OCI-M1 (cell line): ENCODE measurements at regions not wholly inside any gene's neighbourhood (a gene's known extent, or its start where the extent isn't known, plus 50 kb on each side); places are given as distances from the start of the nearest gene placed in this dataset.

Experiments
- DNase-seq: peaks from one replicate; lab custom pipeline; 2025; lab: John Stamatoyannopoulos, UW

DNA sequence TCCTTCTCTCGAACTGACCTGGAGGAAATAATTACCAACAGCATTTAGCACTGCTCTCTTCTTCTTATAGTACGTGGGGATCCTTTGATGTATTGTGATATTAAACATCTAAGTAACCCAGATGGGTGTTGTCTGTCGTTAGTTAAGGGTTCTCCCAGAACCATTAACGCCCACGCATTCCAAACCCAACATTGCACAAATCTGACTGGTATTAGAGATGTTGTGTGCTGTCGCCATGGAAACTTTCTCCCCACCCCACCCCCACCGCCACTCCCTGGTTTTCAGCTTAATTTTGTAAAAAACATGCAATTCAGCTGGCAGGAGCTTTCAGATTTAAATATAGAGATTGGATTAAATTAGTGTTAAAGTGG is 1495.2 kb downstream of the TBC1D22A start:
- DNase-seq, result no peak

DNA sequence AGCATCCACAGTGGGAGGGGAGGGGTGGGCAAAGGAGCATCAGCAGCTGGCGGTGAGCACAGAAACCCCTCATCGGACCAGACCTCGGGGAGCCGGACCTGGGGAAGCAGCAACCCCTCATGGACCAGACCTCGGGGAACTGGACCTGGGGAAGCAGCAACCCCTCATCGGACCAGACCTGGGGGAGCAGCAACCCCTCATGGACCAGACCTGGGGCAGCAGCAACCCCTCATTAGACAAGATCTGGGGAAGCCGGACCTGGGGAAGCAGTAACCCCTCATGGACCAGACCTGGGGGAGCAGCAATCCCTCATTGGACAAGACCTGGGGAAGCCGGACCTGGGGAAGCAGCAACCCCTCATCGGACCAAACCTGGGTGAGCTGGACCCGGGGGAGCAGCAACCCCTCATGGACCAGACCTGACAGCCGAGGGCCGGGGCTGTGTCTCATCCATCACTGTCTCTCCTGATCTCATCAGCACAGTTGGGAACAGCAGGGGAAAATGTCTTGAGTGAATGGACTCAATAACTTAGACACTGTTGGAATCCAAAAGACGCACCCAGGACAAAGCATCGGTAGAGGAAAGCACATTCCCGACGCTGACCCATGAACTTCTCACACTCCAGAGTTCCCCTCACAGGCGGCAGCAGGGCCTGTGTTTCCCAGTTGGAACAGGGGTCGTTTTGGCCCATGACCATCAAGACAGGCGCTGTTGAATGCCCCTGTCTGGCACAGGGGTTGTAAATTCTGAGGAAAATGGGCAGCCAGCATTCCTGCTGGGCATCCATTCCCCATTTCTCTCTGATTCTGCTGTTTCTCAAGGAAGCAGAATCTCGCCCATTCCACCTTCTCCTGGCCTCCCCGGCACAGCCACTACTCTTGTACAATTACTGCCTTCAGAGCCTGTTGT is 1494.6 kb downstream of the TBC1D22A start:
- no peak for DNase-seq

DNA sequence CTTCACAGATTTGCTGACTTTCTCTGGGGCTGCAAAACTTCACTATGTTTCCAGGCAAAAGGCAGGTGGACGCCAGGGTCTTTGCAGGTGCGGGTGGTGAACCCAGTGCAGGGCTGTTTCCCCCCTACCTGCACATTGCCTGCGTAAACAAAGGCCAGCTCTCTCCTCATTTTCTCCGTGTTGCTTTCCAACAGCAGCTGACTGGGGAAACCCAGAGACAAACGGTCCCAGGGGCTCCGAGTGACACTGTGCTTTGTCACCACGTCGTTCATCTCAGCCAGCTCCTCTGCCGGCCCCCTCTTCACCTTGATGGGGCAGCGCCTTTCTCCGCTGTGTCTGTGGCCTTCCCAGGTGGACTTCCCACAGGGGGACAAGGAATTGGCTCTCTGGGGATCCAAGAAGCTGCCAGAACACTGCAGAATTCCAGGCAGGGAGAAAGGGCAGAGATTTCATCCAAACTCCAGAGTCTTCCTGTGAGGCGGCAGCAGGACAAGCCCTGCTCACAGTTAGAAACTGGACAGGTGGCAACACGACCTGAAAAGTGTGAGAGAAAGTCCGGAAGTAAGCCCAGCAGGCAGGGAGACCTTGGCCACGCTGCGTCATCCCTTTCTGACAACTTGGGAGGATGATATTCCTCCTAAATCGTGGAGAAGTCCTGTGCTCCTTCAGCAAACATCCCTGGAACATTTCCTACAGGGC is 1493.7 kb downstream of the TBC1D22A start:
- no peak for DNase-seq

DNA sequence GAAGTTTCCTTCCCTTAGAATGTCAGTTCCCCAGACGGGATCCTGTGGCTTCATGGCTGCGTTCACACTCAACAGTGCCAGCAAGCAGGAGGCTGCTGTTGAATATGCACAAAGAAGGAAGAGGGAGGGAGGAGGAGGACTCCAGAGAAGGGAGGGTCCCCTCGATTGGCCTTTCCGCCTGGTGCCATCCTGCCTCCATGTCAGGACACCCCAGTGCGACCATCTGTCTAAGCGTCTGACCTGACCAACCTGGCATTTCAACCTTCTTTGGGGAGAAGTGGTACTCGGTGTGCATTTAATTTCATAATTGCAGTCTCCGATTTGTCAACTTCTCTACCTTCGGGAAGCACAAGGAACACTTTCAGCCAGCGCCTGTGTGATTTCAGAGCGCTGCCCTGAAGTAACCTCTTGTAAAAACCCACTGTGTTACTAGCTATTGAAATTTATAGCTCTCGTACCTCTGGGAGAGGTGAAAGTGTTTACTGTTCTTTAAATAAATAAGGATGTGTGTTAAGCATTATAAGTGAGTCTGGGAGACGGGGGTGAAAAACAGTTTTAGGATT is 1491.9 kb downstream of the TBC1D22A start:
- no peak for DNase-seq

DNA sequence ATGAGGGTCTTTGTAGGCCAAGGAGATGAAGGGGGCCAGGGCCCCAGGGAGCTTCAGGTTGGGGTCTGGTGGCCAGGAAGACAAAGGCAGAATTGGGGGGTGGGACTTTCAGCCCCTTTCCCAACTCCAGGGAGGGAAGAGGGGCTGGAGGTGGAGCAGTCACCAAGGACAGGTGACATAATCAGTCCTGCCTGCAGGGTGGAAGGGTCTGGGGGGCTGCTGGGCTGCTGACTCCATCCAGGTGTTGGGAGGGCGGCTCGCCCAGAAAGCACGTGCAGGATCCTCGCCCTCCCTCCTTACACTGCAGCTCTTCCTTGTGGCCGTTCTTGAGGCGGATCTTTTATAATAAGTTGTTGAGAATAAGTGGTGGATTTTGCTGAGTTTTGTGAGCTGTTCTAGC is 1491.1 kb downstream of the TBC1D22A start:
- DNase-seq, result no peak

DNA sequence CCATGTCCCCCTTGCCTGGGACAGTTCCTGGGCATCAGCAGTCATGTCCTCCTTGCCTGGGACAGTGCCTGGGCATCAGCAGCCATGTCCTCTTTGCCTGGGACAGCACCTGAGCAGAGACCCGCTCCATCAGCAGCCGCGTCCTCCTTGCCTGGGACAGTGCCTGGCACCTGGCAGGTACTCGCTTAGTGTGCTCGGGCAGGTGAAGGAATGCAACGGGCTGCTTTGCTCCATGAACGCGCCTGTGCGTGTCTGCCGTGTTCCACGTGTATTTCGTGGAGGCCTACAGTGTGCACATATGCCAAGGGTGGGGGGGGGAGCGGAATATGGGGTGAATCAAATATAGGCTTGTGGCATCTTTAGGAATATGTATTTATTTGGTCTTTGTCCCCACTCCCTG is 1490.7 kb downstream of the TBC1D22A start:
- DNase-seq, result no peak

DNA sequence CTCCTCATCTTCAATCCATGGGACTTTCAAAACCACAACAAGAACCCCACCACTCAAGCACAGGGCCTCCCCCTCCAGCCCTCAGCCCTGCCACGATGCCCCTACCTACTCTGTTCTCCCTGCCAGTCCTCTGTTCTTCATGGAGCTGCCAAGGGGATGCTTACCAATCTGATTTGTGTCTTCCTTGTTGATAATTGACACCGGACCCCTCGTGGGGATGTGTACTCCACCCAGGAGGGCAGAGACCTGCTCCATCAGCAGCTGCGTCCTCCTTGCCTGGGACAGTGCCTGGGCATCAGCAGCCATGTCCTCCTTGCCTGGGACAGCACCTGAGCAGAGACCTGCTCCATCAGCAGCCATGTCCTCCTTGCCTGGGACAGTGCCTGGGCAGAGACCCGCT is 1489.2 kb downstream of the TBC1D22A start:
- DNase-seq, result no peak

DNA sequence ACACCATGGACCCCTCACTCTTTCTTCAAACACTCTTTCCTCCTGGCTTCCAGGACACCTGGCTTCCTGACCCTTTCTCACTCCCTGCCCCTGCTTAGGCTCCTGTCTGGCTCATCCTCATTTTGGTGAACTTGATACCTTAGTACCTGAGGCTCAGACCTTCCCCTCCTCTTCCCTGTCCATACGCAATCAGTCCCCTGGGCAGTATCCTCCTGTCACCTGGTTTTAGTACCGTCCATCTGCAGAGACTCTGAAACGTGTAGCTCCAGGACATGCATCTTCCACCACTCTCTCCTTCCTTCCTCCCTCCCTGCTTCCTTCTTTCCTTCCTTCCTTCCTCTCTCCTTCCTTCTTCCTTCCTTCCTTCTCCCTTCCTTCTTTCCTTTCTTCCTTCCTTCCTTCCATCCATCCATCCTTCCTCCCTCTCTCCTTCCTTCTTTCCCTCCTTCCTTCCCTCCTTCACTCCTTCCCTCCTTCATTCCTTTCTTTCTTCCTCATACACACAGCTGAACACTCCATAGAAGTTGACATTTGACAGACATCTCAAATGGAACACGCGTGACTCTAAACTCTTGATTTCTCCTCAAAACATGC is 1488.6 kb downstream of the TBC1D22A start:
- no peak for DNase-seq

DNA sequence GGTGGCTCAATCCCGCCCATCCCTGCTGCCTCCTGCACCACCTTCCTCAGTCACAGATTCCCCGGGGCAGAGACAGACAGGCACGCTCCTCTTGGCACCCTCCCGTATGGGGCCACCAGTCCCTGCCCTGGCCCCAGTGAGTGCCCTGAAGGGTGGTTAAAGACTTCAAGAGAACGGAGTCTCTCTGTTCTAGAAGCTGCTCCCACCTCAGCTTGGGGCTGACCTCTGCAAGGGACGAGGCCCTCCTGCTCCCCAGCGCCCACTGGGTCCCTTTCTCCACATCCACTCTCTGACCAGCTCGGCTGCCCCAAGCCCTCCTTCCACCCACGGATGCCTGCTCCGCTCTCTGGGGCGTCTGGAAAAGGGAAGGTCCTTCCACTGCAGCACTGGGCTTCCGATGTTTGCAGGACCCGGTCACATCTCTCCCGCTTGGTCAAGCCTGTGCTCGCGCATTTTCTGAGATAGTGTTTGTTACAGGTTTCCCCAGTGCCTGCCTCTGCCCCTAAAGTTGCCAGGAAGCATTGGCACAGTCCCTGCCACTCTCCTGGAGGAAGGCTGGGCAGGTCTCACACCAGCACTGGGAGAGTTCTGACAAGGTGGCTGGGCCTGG is 1487.9 kb downstream of the TBC1D22A start:
- no peak for DNase-seq

DNA sequence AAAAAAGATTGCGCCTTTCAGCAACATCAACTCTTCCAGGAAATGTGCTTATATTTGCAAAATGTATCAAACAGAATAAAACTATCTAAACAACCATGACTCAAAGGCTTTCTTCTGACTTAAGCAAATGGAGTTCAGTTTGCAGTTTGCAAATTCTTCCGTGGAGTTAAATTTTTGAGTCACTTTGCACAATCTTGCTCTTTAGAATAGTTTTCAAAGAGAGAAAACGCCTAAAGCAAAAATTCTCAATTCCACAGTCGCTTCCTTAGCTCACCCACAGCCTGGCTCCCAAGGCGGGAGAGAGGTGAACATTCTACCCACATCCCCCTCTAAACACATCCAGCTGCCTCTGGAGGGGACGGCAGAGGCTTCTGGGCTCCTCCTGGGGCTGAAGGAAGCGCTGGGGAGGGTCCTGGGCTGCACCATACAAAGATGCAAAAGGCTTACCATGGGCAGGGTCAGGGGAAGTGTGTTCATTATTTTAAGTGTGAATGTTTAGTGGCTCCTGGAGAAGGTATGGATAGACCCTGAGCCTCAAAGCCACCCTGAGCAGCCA is 1487.3 kb downstream of the TBC1D22A start:
- DNase-seq, result no peak

DNA sequence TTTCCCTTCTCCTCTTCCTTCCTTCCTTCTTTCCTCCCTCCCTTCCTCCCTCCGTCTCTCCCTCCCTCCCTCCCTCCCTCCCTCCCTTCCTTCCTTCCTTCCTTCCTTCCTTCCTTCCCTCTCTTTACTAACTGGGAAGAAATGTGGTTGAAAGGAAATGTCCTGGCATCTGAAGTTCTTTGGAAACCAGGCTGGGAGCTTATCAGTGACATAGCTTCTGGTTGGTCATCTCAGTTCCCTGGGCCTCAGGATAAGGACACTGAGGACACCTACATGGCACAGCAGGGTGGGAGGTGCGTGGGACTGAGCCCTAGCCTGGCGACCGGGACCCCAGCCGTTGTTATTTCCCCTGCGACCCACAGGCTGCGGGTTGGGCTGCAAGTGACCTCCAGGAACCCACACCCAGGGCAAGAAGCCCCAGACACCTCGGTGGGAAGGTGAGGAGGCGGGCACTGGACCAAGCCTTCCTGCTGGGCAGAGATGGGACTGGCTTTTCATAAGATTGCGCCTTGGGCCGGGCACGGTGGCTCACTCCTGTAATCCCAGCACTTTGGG is 1486.5 kb downstream of the TBC1D22A start:
- no peak for DNase-seq

DNA sequence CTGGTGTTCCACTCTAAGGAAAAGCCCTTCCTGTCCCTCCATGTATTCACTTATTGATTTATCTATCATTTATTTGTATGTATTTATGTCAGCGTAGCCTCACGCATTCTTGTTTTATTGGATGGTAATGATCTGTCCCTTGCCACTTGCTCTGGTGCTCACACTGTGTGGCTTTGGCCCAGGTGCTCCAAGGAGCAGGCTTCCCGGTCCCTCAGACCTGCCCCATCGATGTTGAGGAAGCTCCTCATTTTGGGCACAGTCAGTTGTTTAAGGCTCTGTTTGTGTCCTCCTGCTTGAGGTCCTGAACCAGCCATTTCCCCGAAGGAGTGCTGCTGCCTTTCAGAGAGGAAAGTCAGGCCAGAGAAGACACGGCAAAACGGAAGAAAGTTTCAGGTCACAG is 1485.4 kb downstream of the TBC1D22A start:
- no peak for DNase-seq

DNA sequence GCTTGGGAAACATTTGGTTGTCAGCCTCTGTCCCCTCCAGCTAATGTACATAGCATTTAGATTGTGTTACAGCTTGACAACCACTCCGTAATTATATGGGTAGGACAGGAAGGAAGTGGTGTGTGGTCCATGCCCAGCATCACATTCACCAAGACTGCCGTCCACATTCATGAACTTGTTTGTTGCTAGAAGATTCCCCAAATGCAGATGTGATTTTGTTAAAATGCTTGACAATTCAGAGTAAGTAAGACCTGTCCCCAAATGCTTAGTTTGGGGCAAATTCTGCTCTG is 1482.7 kb downstream of the TBC1D22A start:
- DNase-seq, result no peak

DNA sequence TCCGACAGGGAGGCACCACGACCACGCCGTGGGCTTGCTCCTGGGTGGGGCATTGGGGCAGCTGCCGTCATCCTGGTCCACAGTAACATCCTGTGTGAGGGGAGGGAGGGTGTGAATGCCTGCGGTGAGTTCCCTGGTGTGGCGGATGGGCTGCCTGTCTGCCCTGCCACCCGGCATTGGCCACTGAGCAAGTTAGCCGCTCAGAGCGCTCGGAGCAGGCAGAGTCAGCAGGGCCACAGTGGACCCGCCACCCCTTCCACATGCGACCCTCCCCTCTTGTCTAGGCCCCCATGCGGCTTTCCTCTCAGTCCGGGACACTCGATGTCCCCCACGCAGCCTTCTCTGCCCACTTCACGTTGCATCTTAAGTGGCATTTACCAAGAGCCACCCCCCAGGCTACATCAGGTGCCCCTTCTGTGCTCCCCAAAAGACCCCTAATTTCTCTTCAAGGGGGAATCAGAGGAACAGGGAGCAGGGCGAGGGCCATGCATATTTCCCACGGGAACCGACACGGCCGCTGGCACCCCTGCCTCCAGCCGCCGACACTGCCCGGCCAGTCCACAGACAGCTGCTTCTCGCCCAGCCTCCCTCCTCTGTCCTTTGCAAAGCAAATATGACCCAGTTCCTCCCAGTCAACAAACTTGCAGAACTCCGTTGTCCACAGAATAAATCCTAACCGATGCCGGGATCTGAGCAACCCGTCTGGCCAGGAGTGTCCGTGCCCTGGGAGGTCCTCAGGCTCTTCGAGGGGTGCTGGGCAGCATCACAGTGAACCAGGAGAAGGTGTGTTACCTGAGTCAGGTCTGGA is 1482.1 kb downstream of the TBC1D22A start:
- no peak for DNase-seq

DNA sequence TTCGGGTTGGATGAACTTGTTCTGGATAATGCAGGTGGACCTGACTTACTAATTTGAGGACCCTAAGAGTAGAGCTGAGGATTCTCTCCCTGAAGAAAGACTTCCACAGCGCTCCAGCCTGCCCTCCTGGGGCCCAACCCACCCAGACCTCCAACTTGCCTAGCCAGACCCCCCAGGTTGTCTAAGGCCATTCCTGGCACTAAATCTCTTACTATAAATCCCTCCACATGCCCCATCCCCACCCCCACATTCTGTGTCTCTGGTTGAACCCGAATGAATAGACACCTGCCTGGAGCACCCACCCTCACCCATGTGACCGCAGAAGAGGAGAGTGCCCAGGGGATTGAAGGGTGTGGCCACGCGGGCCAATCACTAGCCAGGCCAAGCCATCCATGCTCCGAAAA is 1480.0 kb downstream of the TBC1D22A start:
- no peak for DNase-seq

DNA sequence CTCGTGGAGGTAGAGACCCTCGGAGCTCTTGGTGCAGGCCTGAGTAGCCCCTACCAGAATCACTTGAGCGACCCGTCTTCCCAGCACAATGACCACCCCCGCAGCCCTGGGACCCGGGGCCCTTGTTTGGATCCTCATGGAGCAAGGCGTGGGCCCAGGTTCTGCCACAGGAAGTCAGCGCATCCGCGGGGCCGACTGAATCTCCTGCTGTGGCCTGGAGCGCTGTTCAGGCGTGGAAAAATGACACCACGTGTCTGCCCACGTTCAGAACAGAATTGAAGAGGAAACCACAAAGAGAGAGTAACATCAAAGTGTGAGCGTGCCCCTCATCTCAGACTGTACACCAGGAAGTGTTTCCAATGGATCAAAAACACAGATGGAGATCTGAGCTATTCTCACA is 1479.2 kb downstream of the TBC1D22A start:
- DNase-seq, result no peak

DNA sequence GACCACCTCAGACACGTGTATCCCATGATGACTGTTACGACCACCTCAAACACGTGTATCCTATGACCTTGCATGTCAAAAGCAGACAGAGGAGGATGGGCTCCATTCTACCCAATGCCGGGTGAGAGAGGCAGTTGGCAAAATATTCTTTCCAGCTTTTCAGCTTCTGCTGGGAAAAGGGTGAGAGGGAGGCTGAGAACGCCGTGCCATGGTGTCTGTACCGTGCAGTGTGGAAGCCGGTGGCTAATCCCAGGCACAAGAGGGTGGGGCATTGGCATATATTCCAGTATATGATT is 1478.4 kb downstream of the TBC1D22A start:
- DNase-seq, result no peak

DNA sequence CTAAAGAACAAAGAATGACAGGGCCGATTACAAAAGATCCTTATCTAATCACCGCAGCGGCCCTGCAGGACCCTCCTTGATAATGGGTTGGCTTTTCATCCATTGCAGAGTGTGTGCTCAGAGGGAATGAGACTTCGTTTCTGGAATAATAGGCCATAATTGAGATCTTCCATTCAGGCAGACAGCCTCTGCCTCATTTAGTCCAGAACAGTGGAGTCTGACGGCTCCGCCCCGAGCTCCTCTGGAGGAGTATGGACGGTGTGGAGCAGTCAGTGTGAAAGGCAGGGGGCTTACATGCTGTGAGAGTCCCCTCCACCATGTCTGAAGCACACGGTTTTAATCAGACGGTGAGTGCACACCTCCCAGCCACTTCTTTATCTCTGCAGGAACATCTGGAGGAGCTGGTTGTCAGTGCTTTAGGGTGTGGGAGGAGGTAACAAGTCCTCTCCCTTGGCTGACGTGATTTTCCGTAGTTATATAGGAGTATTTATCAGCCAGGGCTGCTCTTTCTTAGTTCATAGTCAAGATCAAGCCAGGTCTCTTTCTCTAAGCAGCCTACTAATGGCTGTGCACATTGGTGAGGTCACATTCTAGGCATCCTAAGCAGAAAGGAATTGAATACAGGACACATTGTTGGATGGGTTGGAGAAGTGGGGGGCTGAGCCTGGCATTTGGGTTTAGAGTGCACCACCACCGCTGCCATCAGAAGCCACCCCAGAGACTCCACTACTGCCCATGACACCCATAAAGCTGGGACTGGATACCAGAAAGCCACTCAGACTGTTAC is 1477.9 kb downstream of the TBC1D22A start:
- DNase-seq, result no peak

DNA sequence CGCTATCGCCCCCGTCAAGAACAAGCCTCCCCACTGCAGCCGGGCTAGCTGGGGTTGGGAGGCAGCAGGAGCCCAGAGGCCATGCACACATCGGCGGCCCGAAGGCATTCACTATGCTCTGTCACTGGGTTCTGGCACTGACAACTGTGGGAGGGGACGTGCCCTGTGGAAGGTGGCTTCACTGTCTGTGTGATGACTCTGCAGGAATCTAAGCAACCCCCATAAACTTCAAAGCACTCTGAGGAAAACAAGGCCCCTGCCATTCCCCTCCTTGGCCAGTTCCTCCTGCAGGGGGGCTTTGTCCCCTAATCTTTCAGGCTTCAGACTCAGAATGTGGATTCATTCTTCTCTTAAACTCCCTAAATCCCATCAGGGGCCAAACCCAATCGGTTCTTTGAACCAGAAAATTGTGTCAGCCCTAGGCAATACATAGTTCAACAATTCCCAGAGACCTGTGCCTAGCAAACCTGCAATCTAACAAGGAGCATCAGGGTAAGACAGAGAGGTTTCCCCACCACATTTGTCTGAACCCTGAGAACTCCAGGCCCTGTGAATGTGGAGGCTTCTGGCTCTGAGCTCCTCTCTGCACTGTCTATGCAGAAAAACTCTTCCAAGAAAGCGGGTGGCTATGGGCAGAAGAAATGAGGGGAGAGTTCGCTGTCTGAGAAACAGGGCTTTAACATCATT is 1477.2 kb downstream of the TBC1D22A start:
- no peak for DNase-seq

DNA sequence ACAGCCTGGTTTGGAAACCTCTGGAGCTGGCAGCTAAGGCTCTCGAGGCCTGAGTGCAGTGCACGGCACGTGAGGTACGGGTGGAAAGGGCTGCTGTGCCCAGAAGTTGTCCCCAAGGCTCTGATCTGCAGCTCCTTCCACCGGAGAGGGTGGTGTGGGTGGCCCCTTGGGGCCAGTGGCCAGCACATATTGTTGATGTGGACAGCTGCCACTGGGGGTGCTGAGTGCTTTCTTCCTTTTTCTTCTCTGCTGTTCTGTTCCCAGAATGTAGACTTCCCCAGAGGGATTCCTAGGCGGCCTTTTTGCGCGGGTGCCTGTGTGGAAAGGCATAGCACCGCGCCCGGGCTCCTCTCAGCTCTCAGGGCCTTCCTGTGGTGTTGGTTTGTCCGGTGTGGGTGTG is 1476.5 kb downstream of the TBC1D22A start:
- DNase-seq, result no peak
